ENCODE measurements at regions not wholly inside any gene's neighbourhood (a gene's known extent, or its start where the extent isn't known, plus 50 kb on each side); places are given as distances from the start of the nearest gene placed in this dataset.
"Not testable (repeated sequence)": the region's sequence is repeated elsewhere in the genome, so short reads cannot be mapped to it uniquely, and the experiment has no call there.

DNA sequence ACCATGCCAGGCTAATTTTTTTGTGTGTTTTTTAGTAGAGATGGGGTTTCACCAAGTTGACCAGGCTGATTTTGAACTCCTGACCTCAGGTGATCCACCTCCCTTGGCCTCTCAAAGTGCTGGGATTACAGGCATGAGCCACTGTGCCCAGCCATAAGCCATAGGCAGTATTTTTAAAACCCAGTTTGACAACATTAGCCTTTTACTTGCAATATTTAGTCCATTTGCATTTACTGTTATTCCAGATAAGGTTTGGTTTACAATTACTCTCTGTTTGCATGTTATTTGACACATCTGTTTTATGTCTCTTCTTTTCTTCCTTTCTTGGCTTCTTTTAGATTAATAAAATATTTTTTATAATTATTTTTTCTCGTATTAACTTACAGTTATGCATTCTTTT lies 83.6 kb upstream of the EPHB3 start:
- no peak for DNase-seq

DNA sequence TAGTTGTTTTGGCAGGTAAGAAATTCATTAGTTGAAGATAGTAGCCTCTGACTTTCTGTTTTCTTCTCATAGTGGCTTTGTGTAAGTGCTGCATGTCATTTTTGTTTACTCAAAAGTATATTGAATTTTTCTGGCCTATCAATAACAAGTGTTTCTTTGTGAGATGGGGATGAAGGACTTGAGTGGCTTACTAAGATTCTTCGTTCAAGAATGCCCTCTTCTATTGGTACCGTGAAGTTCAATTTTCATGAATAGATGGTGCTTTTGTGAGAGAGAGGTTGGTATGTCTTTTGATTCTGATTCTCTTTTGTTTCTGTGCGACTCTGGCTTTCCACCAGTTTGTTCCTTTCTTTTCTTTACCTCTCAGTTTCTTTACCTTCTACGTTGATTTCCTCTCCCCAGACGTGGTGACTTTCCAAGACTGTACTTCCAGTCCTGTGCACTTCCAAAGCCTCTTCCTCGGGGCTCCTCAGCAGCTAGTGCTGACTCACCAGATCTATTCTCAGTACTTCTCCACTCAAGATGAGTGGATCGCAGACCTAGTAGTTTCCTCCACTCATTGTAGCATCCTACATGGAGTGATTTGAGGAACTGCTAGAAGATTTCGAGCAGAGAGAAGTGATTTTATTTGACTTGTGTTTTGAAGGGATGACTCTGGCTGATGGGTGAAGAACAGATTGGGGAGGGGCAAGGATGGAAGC lies 82.0 kb upstream of the EPHB3 start:
- no peak for DNase-seq

DNA sequence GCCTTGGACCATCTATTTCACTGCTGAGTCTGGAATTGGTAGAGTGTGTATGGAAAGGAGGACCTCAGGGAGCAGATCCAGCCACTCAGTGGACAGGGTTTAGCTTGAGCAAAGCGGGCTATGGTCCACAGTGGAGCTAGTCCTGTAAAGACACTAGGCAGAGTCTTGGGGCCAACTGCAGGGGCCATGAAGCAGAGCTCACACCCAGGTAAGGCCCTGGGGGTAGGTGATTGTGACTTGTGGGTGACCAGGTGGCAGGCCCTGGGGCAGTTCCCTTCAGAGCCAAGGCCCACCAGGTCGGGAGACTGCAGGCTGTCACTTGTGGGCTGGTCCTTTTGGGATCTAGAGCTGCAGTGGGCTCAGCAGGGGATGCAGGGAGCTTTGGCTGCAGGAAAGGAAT lies 80.8 kb upstream of the EPHB3 start:
- no peak for DNase-seq

DNA sequence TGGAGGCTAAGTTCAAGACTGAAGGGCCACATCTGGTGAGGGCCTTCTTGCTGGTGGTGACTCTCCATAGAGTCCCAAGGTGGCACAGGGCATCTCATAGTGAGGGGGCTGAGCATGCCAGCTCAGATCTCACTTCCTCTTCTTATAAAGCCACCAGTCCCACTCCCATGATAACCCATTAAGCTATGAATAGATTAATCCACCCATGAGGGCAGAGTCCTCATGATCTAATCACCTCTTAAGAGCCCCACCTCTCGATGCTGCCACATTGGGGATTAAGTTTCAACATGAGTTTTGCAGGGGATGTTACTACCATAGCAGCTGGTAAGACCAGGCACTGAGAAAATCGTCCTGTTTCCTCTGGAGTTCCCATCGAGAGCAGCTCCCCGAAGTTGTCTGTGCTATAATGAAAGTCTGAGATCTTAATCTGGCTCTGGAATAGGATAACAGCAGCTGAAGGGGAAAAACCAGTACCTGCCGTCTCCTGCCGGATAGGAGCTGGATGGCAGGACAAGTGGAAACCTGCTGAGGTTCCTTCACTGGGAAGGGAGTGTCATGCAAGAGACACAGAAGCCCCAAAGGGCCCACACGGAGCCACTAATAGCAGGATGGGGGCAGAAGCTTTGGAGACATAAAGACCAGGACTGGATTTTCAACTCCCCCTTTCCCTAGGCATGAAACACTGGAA lies 79.5 kb upstream of the EPHB3 start:
- DNase-seq, result no peak

DNA sequence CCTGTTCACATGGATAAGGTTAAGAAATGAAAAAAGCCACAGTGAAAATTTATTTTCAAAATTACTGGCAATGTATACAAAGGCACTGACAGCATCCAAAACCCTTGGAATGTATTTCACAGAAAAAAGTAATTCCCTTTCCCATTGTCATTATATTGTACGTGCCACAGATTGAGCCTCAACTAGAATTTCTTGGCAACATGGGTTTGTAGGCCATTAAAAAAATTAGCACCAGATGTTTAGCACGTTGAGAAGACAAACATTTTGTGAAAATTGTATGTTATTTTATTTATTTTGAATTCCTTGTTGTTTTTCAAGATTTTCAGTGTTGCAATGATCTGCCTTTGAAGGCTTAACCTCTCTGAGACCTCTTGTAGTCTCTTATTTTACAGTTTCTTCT lies 76.3 kb upstream of the EPHB3 start:
- DNase-seq, result no peak

DNA sequence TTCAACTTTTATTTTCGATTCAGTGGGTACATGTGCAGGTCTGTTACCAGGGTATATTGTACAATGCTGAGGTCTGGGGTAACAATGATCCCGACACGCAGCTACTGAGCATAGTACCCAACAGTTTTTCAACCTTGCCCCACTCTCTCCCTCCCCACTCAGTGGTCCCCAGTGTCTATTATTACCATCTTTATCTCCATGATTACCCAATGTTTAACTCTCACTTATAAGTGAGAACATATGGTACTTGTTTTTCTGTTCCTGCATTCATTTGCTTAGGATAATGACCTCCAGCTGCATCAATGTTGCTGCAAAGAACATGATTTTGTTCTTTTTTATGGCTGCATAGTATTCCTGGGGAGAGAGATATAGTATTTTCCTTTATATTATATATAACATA lies 75.7 kb upstream of the EPHB3 start:
- no peak for DNase-seq

DNA sequence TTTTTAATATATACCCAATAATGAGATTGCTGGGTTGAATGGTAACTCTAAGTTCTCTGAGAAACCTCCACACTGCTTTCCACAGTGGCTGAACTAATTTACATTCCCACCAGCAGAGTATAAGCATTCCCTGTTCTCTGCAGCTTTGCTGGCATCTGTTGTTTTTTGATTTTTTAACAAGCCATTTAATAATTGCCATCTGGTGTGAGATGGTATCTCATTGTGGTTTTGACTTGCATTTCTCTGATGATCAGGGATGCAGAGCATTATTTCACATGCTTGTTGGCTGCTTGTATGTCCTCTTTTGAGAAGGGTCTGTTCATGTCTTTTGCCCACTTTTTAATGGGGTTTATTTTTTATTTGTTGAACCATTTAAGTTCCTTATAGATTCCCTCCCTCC lies 75.0 kb upstream of the EPHB3 start:
- DNase-seq, result no peak

DNA sequence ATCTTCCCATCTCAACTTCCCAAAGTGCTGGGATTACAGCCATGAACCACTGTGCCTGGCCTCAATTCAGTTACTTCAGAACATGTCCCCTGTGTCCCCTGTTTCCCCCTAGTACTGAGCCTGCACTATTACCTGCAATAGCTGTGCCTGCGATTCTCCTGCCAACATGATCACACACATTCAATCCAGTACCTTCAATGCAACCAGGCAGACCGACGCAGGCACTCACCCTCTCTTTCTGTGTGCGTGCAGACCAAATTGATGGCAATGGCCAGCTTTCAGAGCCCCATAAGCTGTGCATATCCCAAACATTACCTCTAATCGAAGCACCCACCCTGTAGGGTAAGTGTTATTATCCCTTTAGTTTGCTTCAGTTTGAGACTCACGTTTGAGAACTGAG lies 73.0 kb upstream of the EPHB3 start:
- DNase-seq, result no peak

DNA sequence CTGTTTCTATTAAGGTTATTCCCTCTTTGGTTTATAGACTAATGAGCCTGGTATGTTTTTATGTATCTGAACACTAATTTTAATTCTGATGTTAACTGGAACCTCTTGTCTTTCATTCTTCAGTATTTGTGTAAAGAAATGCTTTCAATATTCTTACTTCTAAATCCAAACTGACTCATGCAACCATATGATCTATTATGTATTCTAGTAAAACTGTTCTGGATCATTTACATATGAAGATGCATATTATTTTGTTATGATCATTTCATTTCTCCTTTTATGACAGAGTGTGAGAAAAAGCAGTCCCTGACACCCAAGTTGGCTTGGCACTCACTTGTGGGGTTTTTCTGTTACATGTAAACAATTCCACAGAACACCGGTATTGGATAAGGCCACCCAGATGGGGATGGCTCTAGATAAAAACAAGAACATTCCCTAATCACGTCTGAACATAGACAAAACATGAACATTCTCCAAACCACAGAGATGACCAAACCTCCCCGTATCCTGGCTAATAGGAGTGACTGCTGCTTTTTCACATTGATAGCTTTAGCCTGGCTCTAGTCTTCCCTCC lies 72.2 kb upstream of the EPHB3 start:
- DNase-seq, result no peak

DNA sequence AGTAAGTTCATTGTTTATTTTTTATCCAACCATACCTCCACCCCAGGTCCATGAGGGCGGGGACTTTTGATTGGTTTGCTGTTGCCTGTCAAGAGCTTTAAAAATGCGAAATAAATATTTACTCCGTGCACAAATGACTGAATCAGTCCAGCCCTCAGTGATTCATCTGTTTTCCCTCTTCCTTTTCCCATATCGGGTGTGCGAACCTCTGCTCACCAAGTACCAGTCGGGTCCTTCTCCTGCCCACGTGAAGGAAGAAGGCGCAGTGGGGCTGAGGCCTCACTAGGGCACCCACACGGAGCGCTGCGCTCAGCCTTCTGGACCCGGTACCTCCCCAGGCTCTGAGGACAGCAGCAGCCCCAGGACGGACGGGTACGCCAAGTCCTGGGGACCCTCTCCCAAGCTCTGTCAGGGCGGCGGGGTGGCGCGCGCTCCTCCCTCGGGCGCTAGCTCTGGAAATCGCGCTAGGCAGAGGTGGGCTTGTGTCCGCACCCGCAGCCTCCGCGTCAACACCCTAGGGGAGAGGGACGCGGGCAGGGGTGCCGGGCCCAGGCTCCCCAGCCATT lies 70.5 kb upstream of the EPHB3 start:
- DNase-seq, result no peak

DNA sequence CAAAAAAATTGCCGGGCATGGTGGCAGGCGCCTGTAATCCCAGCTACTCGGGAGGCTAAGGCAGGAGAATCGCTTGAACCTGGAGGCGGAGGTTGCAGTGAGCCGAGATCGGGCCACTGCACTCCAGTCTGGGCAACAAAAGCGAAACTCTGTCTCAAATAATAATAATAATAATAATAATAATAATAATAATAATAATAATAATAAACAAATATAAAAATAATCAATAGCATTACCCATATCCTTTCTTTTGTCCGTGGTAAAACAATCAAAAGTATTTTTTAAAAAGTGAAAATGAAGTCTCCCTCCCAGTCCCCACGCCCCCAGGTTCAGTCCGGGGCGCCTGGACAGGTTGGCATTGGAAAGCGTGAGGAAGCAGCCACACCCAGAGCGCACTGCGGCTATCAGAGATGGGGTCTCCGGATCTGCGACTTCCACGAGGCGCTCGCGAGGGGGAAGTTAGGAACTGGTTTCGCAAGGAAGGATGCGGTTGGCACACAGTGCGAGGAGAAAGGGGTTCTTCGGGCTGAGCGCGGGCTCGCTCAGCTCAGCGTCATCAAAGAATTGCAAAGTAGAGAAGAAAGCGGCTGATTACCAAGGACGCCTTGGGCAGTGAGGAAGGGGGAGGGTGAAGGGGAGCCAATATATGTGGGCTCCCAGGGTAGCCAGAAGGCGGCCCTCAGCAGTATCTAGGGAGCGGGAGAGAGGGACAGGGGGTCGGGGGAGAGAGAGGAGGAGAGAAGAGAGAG lies 69.5 kb upstream of the EPHB3 start:
- DNase-seq, result peak in 1 of 3 donors; percentile 57

DNA sequence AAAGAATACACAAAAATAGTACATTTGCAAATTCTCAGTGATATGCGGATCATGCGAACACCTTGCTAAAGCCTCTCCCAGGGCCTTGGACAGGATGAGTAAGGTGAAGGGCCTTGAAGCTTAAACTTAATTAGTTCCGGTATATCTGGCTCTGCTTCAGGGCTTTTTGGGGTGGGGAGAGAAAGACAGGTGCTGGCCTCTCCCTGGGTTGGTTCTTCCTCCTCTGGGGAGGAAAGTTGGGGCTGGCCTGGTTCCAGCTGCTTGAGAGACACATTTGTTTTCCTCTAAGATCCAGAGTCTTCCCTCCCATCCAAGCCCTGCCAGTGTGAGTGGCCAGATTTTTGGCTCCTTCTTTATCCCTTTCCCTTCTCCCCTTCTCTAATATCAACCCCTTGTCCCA lies 64.7 kb upstream of the EPHB3 start:
- no peak for DNase-seq

DNA sequence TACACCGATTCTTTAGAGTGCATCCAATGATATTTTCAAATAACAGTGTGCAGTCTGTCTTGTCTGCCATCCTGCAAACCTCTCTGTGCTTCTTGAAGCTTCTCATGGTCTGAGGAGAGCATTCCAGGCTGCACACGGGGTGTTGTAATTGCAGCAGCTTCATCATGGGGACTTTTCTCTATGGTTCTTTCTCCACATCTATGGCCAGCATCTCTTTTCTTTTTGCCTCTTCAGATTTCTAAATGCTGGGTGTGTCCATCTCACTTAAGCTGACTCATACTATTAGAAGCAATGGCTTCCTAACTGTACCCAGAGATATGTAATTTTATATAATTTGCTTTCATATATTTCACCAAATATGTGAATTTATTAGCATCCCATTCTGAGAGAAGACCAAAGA lies 63.8 kb upstream of the EPHB3 start:
- DNase-seq, result no peak

DNA sequence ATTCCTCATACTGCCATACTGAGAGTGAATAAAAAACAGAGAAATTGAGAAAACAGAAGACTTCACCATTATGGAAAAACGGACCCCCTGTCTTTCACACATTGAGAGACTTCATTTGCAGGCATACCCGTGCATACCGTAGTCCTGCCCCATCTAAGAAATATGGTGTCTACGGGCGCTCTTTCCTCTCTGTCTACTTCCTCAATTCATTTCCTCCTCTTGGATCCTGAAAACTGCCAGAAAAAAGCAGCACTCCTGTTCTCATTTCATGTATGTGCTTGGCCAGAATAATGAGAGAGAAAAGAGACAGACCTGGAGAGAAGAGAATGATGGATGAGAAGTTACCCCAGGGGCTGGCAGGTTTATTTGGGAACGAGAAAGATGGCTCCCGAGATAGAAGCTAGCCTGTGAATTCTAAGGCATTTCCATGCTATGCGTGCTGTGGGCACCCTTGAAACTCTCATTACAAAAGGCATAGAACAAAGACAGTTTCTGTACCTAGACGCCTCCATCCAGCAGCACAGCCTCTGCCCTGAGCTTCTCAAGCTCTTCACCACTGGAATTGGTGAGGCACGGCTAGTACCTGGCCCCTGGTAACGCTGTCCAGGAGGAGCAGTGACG lies 62.5 kb upstream of the EPHB3 start:
- DNase-seq, result no peak

DNA sequence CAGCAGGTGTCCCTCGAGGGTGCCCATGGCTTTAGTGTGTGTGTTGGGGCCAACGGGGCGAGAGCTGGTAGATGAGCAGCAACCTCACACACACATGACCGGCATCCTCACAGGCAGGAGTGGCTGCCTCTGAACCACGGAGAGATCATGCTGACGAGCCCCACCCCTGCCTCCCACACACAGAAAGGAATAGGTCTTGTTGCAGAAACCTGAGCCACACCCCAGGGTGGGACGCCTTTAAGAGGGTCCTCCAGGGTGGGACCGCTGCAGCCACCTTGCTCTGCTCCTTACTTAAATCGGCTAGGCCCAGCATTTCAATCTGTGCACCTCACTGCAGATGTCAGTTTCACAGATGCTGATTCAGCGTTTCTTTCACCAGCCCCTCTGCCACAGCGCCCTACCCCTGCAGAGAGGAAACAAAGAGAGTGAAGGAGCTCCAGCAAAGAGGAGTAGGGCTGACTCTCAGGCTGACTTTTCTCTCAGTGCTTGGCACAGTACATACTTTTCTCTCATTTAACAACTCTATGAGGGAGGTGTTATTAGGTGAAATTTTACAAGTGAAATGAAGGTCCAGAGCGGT lies 61.2 kb upstream of the EPHB3 start:
- no peak for DNase-seq

DNA sequence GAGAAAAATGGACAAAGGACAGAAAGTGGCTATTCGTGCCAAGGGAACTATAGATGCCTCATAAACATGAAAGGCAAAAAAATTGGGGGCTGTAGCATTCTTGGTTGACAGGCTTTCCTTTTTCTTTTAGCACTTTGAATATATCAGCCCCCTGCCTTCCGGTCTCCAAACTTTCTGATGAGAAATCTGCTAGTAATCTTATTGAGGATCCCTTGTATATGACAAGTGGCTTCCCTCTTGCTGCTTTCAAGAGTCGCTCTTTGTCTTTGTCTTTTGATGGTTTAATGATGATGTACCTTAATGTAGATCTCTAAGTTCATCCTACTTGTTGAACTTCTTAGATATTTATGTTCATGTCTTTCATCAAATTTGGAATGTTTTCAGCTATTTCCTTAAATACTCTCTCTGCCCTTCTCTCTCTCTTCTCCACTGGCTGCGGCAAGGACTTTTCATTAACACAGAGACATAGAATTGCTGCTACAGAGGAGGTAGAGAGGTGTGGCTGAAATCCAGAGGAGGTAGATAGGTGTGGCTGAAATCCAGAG lies 59.4 kb upstream of the EPHB3 start:
- no peak for DNase-seq

DNA sequence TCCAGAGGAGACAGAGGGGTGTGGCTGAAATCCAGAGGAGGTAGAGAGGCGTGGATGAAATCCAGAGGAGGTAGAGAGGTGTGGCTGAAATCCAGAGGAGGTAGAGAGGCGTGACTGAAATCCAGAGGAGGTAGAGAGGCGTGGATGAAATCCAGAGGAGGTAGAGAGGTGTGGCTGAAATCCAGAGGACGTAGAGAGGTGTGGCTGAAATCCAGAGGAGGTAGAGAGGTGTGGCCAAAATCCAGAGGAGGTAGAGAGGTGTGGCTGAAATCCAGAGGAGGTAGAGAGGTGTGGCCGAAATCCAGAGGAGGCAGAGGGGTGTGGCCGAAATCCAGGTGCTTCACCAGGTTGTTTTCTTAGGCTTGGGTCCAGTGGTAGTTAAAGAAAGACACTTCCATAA lies 58.7 kb upstream of the EPHB3 start:
- not testable (repeated sequence) for DNase-seq

DNA sequence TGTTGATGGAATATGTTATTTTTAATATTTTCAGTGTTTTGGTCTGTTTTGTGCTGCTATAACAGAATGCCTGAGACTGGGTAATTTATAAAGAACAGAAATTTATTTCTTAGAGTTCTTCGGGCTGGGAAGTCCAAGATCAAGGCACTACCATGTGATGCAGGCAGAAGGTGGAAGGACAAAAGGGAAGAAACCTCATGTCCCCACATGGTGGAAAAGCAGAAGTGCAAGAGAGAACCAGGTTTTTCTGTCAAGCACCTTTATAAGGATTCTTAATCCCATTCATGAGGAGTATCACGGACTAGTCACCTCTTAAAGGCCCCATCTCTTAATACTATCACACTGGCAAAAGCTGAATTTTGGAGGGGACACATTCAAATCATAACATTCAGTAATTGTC lies 57.9 kb upstream of the EPHB3 start:
- no peak for DNase-seq

DNA sequence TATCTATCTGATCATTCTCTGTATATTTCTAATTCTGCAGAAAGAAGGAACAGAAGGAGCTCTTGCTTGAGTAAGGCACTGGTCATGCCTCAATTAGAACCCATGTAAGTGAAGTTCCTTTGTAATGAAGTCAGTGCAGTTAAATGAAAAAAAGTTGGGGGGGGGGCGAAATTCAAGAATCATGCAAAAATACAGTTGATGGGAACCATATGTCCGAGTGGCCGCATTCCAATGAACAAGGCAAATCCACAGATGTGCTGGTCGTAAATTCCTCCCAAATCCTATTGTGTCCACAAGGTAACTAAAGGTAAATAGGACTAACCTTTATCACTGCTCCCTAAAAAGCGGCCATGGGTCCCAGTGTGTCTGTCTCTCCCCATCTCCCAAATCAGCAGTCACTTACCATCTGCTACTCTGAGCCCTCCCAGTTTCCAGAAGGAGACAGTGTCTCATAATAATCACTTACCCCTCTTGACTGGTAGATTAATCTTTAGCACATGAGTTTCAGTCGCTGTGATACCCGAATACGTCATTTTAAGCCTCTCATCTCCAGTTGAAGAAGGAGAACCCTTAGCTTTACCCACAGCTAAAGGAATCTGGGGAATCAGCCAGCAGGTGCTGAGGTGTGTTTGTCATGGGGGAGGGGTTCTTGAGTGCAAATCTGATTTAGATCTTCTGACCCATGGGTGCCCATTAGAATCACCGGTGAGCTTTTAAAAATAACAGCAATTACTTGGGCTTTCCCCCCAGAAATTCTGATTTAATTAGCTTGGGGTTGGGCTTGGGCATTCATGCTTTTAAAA lies 56.3 kb upstream of the EPHB3 start:
- peak; percentile 55 to 81 (median 78) for DNase-seq

DNA sequence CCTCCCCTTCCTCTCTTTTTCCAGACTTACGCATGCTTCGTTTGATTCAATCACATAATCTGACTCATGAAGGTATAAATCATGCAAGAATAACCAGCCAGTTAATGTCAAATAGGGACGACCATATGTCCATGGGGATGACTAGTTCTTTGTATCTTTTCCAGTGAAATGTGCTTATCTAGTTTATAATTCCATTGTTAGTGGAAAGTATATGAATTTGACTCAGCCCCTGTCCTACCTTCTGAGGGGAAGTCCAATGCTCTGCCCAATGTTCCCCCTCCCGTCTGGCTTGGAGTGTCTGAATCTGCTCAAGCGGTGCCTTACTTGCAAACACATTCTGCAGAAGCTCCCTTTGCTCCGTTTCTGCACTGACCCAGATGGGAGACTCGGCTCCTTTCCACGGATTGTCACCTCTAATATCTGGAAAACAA lies 55.0 kb upstream of the EPHB3 start:
- peak; percentile 29 to 72 (median 54) for DNase-seq
